T-helper 2 cell treated with Interferon-gamma antibody and Interleukin-4, amounts not matched to agents 5 μg/mL and 100 μg/mL, for 36 hours (primary cell): ENCODE measurements at regions not wholly inside any gene's neighbourhood (a gene's known extent, or its start where the extent isn't known, plus 50 kb on each side); places are given as distances from the start of the nearest gene placed in this dataset.

Experiments
- DNase-seq: peaks from one replicate; pipeline ENCODE4 v3.0.0; 2021; ENCODE audit warnings: low spot score
- H3K27ac Mint-ChIP-seq: one replicate; pipeline ENCODE4 v1.8.0; 2021; ENCODE audit warnings: mild to moderate bottlenecking, mixed read lengths
- H3K27me3 Mint-ChIP-seq: one replicate; pipeline ENCODE4 v1.8.0; 2021; ENCODE audit warnings: low read depth, mixed read lengths
- H3K36me3 Mint-ChIP-seq: one replicate; pipeline ENCODE4 v1.8.0; 2021; ENCODE audit warnings: low read depth, mixed read lengths
- H3K4me1 Mint-ChIP-seq: one replicate; pipeline ENCODE4 v1.8.0; 2021; ENCODE audit warnings: low read depth, mixed read lengths
- H3K4me3 Mint-ChIP-seq: one replicate; pipeline ENCODE4 v1.8.0; 2022; ENCODE audit warnings: mild to moderate bottlenecking, moderate library complexity, mixed read lengths
- H3K9me3 Mint-ChIP-seq: one replicate; pipeline ENCODE4 v1.8.0; 2021; ENCODE audit warnings: mixed read lengths

DNA sequence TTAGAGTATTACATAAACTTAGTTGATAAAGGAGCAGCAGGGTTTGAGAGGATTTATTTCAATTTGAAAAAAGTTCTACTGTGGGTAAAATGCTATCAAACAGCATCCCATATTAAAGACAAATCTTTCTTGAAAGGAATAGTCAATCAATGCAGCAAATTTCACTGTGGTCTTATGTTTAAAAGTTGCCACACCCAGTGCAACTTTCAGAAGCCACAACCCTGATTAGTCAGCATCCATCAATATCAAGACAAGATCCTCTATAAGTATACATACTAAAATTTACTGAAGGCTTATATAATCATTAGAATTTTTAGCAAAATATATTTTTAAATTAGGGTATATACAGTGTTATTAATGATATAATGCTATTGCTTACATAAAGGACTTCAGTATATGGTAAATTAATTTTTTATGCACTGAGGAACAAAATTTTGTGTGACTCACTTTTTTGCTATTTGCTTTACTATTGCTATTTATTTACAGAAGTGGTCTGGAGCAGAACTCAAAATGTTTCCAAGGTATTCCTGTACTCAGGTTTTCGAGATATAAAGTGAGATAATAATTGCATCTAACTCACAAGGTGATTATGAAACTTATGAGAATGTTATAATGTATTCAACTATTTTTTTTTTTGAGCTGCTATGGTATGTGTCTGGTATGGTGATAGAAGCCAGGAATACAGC is 1127.6 kb downstream of the ADGRL3 start:
- no peaks in the 10 kb centered on the region for H3K36me3 Mint-ChIP-seq
- H3K27me3 Mint-ChIP-seq: no peaks in the 10 kb centered on the region
- peaks cover 25% of the 10 kb centered on the region for H3K9me3 Mint-ChIP-seq
- H3K4me1 Mint-ChIP-seq: no peaks in the 10 kb centered on the region
- no peak overlapping the region for H3K27ac Mint-ChIP-seq
- no peak overlapping the region for H3K4me3 Mint-ChIP-seq
- no peak for DNase-seq

GRCh38 chr4:62324215-62324614 is 1124.1 kb downstream of the ADGRL3 start:
- Mint-ChIP-seq H3K9me3 (peaks cover 22% of the 10 kb centered on the region), H3K27me3 (no peaks in the 10 kb centered on the region)

GRCh38 chr4:62320612-62321011 is 1120.5 kb downstream of the ADGRL3 start:
- Mint-ChIP-seq H3K27me3 (no peaks in the 10 kb centered on the region), H3K9me3 (peaks cover 29% of the 10 kb centered on the region), H3K27ac (no peak overlapping the region), H3K36me3 (no peaks in the 10 kb centered on the region), H3K4me1 (no peaks in the 10 kb centered on the region), H3K4me3 (no peak overlapping the region)
- no peak for DNase-seq

More at GRCh38 chr4:62324215-62324614, 1124.1 kb downstream of the ADGRL3 start:
- H3K4me3 Mint-ChIP-seq: no peak overlapping the region
- DNase-seq: no peak
- no peaks in the 10 kb centered on the region for H3K36me3 Mint-ChIP-seq
- H3K4me1 Mint-ChIP-seq: no peaks in the 10 kb centered on the region
- no peak overlapping the region for H3K27ac Mint-ChIP-seq

- no peaks in the 10 kb centered on the region for H3K27me3 Mint-ChIP-seq
- H3K36me3 Mint-ChIP-seq: no peaks in the 10 kb centered on the region
- H3K9me3 Mint-ChIP-seq: peaks cover 40% of the 10 kb centered on the region
- no peak overlapping the region for H3K27ac Mint-ChIP-seq
- no peak overlapping the region for H3K4me3 Mint-ChIP-seq
- DNase-seq: no peak
- H3K4me1 Mint-ChIP-seq: no peaks in the 10 kb centered on the region
Measured at GRCh38 chr4:62302710-62303109, 1102.6 kb downstream of the ADGRL3 start.

DNA sequence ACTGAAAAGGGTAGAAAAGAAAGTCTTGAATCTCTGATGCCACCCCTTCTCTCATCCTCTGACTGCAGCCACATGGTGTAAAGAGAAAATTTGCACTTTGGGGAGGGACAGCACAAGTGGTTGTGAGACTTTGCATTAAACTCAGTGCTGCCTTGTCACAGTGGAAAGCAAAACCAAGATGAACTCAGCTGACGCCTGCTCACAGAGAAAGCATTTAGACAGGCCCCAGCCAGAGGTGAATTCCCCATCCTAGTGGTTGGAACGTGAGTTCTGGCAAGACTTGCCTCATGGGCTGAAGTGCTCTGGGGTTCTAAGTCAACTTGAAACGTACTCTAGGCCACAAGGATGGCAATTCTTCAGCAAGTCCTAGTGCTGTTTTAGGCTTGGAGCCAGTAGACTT is 1101.4 kb downstream of the ADGRL3 start:
- no peaks in the 10 kb centered on the region for H3K27me3 Mint-ChIP-seq
- H3K9me3 Mint-ChIP-seq: peaks cover 39% of the 10 kb centered on the region
- no peaks in the 10 kb centered on the region for H3K4me1 Mint-ChIP-seq
- H3K27ac Mint-ChIP-seq: no peak overlapping the region
- no peak overlapping the region for H3K4me3 Mint-ChIP-seq
- no peak for DNase-seq
- no peaks in the 10 kb centered on the region for H3K36me3 Mint-ChIP-seq

GRCh38 chr4:62293551-62293950 is 1093.4 kb downstream of the ADGRL3 start:
- Mint-ChIP-seq H3K27me3 (no peaks in the 10 kb centered on the region), H3K9me3 (peaks cover 26% of the 10 kb centered on the region), H3K27ac (no peak overlapping the region), H3K4me1 (no peaks in the 10 kb centered on the region), H3K4me3 (no peak overlapping the region), H3K36me3 (no peaks in the 10 kb centered on the region)
- DNase-seq: no peak

GRCh38 chr4:62292911-62293310 is 1092.8 kb downstream of the ADGRL3 start:
- H3K27ac Mint-ChIP-seq: no peak overlapping the region
- no peak overlapping the region for H3K4me3 Mint-ChIP-seq
- no peaks in the 10 kb centered on the region for H3K27me3 Mint-ChIP-seq

DNA sequence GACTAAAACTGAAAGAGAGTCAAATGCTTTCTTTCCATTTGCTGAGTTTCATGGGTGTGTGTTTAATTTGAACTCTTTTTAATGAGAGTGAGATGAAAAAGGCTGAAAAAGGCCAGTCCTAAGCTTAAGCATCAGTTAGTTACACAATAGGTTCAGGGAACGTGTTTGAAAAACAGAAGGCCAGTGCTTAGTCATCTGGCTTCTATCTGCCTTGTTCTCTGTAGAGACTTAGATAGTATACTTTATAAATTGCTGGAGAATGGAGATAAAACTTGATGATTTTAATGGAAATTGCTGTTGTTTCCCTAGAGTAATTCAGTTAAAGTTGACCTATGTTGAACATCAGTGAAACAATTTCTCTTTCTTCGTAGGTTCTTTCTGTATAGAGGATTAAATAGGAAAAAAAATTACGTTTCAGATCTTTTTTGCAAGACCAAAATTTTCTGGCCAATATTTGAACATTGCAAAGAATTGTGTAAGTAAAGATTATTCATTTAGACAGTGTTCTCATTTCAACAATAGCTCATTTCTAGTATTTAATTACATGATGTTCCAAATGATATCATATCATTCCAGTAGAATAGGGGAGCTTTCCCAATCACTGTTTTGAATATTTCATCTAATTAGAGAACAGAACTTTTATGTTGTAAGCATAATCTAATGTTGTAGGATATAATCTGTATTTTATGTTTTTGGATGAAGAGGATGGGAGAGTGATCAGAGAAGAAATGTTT is 1088.8 kb downstream of the ADGRL3 start:
- H3K36me3 Mint-ChIP-seq: no peaks in the 10 kb centered on the region
- H3K4me3 Mint-ChIP-seq: no peak overlapping the region
- H3K4me1 Mint-ChIP-seq: no peaks in the 10 kb centered on the region
- no peaks in the 10 kb centered on the region for H3K27me3 Mint-ChIP-seq
- no peak overlapping the region for H3K27ac Mint-ChIP-seq
- DNase-seq: no peak
- peaks cover 23% of the 10 kb centered on the region for H3K9me3 Mint-ChIP-seq

More at GRCh38 chr4:62292911-62293310, 1092.8 kb downstream of the ADGRL3 start:
- Mint-ChIP-seq H3K36me3 (no peaks in the 10 kb centered on the region), H3K9me3 (peaks cover 26% of the 10 kb centered on the region), H3K4me1 (no peaks in the 10 kb centered on the region)
- no peak for DNase-seq

- no peaks in the 10 kb centered on the region for H3K36me3 Mint-ChIP-seq
- H3K4me1 Mint-ChIP-seq: no peaks in the 10 kb centered on the region
- H3K4me3 Mint-ChIP-seq: no peak overlapping the region
- no peak overlapping the region for H3K27ac Mint-ChIP-seq
- H3K9me3 Mint-ChIP-seq: peaks cover 22% of the 10 kb centered on the region
- no peak for DNase-seq
- no peaks in the 10 kb centered on the region for H3K27me3 Mint-ChIP-seq
Measured at GRCh38 chr4:62285026-62285425, 1084.9 kb downstream of the ADGRL3 start.

- Mint-ChIP-seq H3K4me1 (no peaks in the 10 kb centered on the region), H3K4me3 (no peak overlapping the region), H3K9me3 (peaks cover 44% of the 10 kb centered on the region), H3K36me3 (no peaks in the 10 kb centered on the region), H3K27me3 (no peaks in the 10 kb centered on the region), H3K27ac (no peak overlapping the region)
- no peak for DNase-seq
Measured at GRCh38 chr4:62279689-62280088, 1079.6 kb downstream of the ADGRL3 start.

- Mint-ChIP-seq H3K36me3 (no peaks in the 10 kb centered on the region), H3K27me3 (no peaks in the 10 kb centered on the region), H3K4me3 (no peak overlapping the region), H3K9me3 (peaks cover 50% of the 10 kb centered on the region), H3K27ac (no peak overlapping the region), H3K4me1 (no peaks in the 10 kb centered on the region)
- DNase-seq: no peak
Measured at GRCh38 chr4:62275470-62275869, 1075.3 kb downstream of the ADGRL3 start.

- Mint-ChIP-seq H3K27ac (no peak overlapping the region), H3K4me3 (no peak overlapping the region), H3K9me3 (peaks cover 52% of the 10 kb centered on the region), H3K36me3 (no peaks in the 10 kb centered on the region), H3K27me3 (no peaks in the 10 kb centered on the region), H3K4me1 (no peaks in the 10 kb centered on the region)
- no peak for DNase-seq
Measured at GRCh38 chr4:62274782-62275181, 1074.7 kb downstream of the ADGRL3 start.

GRCh38 chr4:62271107-62271506 is 1071.0 kb downstream of the ADGRL3 start:
- H3K4me3 Mint-ChIP-seq: no peak overlapping the region
- H3K4me1 Mint-ChIP-seq: no peaks in the 10 kb centered on the region
- H3K9me3 Mint-ChIP-seq: peaks cover 32% of the 10 kb centered on the region
- no peak overlapping the region for H3K27ac Mint-ChIP-seq
- no peaks in the 10 kb centered on the region for H3K36me3 Mint-ChIP-seq
- DNase-seq: no peak
- no peaks in the 10 kb centered on the region for H3K27me3 Mint-ChIP-seq

DNA sequence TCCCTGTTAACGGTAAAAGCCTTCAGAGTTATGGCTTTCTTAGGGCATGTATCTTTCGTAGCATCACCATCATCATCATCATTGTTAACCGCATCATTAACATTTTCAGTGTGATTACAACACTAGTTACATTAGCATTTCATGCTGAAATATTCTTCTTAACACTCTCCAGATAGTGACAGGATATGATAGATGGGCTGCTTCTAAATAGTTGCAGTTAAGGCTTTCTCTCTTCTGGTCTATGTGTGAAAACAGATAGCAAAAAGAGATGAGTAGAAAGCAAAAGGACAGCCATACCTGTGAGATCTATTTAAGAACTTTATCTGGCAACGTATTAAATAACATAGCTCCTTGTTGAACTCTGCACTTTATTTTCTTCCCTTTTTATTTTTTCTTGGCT is 1069.8 kb downstream of the ADGRL3 start:
- Mint-ChIP-seq H3K27ac (no peak overlapping the region), H3K36me3 (no peaks in the 10 kb centered on the region), H3K4me1 (no peaks in the 10 kb centered on the region), H3K4me3 (no peak overlapping the region), H3K9me3 (peaks cover 28% of the 10 kb centered on the region), H3K27me3 (no peaks in the 10 kb centered on the region)
- DNase-seq: no peak
